NB4 (cell line): ENCODE measurements at regions not wholly inside any gene's neighbourhood (a gene's known extent, or its start where the extent isn't known, plus 50 kb on each side); places are given as distances from the start of the nearest gene placed in this dataset.

Source experiments
- DNase-seq: peaks from one replicate; pipeline ENCODE4 v3.0.0; 2010; ENCODE audit warnings: low read depth
- H3K4me3 ChIP-seq: one replicate; pipeline ENCODE4 v1.5.1; 2011; ENCODE audit warnings: mild to moderate bottlenecking, low read depth, low read length, moderate library complexity
- CTCF ChIP-seq: IDR thresholded peaks from one replicate; pipeline ENCODE4 v1.5.1; 2012; ENCODE audit warnings: low read depth, low read length
- MYC ChIP-seq: IDR thresholded peaks from 2 replicates; pipeline ENCODE4 v1.6.1; 2011; ENCODE audit warnings: low read depth, low read length
- POLR2A ChIP-seq: IDR thresholded peaks from 2 replicates; pipeline ENCODE4 v1.6.1; 2011; ENCODE audit warnings: mild to moderate bottlenecking; ENCODE audit not compliant: insufficient read length; ENCODE audit errors: extremely low read depth
- TF ChIP-seq, protein P1 (sequence below): IDR thresholded peaks from 2 replicates; pipeline ENCODE4 v1.6.1; 2011; ENCODE audit warnings: low read depth, low read length

DNA sequence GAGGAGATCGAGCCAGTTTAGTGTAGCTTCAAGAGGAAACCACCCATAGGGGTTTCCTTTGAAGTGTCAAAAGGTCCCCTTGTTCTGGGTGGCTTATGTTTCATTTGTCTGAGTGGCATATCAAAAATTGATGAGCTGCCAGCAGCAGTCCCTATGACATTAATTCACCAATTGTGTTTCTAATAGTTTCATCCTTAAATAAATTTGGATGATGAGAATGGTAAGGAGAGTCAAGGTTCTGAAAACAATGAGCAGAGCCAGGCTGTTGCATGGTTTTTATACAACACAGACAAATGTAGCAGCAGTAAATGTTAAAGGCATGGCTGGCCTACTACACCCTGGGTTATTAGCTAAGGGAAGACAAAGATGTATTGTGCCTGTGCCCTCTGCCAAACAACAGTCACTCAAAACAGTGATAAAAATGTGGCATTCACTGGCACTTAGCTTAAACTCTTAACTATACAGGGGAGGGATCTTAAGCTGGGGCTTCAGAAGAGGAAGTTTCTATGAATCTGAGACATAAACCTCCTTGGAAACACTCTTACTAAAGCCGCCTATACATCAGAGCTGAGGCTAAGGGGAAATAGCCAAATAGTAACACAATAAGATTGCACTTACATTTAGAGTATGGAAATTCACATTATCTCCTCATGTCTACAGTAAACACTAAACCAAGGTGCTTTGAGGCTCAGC lies 200.5 kb downstream of the POU4F1 start:
- no peak for DNase-seq
- no peak overlapping the region for H3K4me3 ChIP-seq
- TF ChIP-seq POLR2A (no peak), MYC (no peak), CTCF (no peak)

DNA sequence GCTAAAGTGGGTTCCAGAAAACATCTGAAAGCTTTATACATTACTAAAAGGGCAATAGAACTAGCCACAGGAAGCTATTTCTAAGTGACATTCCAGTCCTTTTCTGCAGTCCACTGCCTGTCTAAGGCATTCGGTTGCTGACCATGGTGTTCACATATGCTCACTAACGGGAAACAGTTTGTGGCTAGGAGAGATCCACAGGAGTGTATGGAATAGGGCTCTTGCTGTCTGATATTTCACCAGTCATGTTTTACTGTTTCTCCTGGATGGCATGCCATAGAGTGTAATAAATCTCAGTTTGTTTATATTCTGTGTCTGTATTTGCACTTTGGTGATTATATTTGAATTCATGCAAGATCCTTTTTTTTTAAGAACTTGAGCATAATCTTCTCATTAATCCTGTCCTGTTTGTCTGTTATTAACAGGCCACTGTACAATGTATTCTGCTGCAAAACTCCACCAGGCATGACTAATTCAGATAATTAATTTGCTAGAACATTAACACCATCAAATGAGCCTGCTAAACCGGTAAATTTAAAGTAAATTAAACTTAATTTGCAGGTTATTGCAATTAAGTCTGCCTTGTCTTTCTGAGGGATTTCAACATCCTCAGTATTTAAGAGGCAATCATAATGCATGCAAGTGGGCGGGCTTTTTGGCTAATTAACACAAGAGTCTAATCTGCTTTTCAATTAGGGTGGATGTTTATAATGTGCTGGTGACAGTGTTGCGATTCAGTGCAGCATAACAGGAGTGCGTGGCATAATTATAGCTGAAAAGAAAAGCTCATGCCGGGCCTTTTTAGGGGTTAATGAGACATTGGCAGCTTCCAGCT lies 201.3 kb downstream of the POU4F1 start:
- TF ChIP-seq CTCF (no peak), POLR2A (no peak), MYC (no peak)
- TF ChIP-seq, protein P1, sequence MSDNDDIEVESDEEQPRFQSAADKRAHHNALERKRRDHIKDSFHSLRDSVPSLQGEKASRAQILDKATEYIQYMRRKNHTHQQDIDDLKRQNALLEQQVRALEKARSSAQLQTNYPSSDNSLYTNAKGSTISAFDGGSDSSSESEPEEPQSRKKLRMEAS = no peak
- no peak for DNase-seq
- H3K4me3 ChIP-seq = no peak overlapping the region

- TF ChIP-seq, protein P1 = no peak
- TF ChIP-seq MYC = no peak
- TF ChIP-seq POLR2A = no peak
- no peak for TF ChIP-seq CTCF
- no peak for DNase-seq
- no peak overlapping the region for H3K4me3 ChIP-seq
Observed at GRCh38 chr13:78398743-78399410, 204.5 kb downstream of the POU4F1 start.

GRCh38 chr13:78393286-78394142 lies 209.8 kb downstream of the POU4F1 start:
- TF ChIP-seq MYC (no peak), POLR2A (no peak), CTCF (no peak)
- TF ChIP-seq, protein P1 = no peak
- DNase-seq = no peak
- H3K4me3 ChIP-seq = no peak overlapping the region

DNA sequence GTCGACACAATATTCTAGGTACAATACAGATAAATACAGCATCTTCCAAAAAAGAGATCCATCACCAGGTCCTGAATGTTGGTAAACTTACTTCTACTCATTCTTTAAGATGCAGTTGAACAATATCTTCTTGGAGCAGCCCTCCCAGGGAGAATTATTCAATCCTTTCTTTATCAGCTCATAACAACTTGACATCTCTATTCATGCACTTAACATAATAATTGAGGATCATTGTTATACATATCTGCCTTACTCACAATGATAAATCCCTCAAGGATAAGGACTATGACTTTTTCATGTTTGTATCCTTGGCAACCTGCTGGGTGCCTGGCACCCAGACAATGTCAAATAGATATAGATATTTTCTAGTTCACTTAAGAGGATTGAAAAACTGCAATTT lies 219.5 kb downstream of the POU4F1 start:
- TF ChIP-seq MYC (no peak), POLR2A (no peak), CTCF (no peak)
- TF ChIP-seq, protein P1 = no peak
- no peak for DNase-seq
- H3K4me3 ChIP-seq = no peak overlapping the region
